HepG2 (cell line): ENCODE measurements at regions not wholly inside any gene's neighbourhood (a gene's known extent, or its start where the extent isn't known, plus 50 kb on each side); places are given as distances from the start of the nearest gene placed in this dataset.

Source experiments
- ATAC-seq: fragments of 200-7000 bp; cut with Tn5 transposase; 3 replicates; pipeline ENCODE4 v1.9.1; 2020; ENCODE audit warnings: mild to moderate bottlenecking, moderate library complexity
- BruUV-seq: library from RNA; stranded (reverse); fragments of 400-500 nt; replicated peaks from 2 replicates; lab custom pipeline; 2021; lab: Mats Ljungman, UMichigan
- CTCF ChIA-PET: fragments of 300-600 bp; formaldehyde crosslinking; extraction: SDS; loops from one replicate; lab custom pipeline; 2021; ENCODE audit warnings: low total read pairs, inconsistent platforms, low intra/inter-chr PET ratio; lab: Yijun Ruan, JAX
- POLR2A ChIA-PET: fragments of 350-600 bp; sonication (Branson Sonifier 250); formaldehyde crosslinking; loops from one replicate; lab custom pipeline; 2020; ENCODE audit warnings: antibody characterized with exemption, inconsistent platforms; lab: Yijun Ruan, JAX
- DNase-seq: peaks from one replicate; pipeline ENCODE4 v3.0.0-alpha.2; 2015; ENCODE audit warnings: low spot score
- FAIRE-seq: peaks from 3 replicates; lab custom pipeline; 2011; peaks lifted over from hg19 to GRCh38; lab: Jason Lieb, UNC
- H2AFZ ChIP-seq: one replicate; pipeline ENCODE4 v1.6.1; 2011; ENCODE audit warnings: low read length, inconsistent platforms
- H3K27ac ChIP-seq: fragments of 300-600 bp; 3 replicates; pipeline ENCODE4 v1.8.0; 2011; ENCODE audit warnings: mixed run types, mild to moderate bottlenecking, mixed read lengths, low read length, inconsistent platforms; ENCODE audit not compliant: insufficient read depth; ENCODE audit errors: extremely low read length
- H3K27me3 ChIP-seq, 2 experiments: fragments of 200-600 bp in 1 of 2; 2 replicates in 1 of 2; 3 replicates in 1 of 2; pipeline versions ENCODE4 v1.6.0 to v1.8.0; 2011; ENCODE audit warnings: low read length in 2 of 2, mild to moderate bottlenecking in 2 of 2, moderate library complexity in 2 of 2, inconsistent platforms in 1 of 2; ENCODE audit not compliant: insufficient read depth in 2 of 2, control insufficient read depth in 1 of 2
- H3K36me3 ChIP-seq, 2 experiments: fragments of 200-600 bp in 1 of 2; replicated peaks in 1 of 2; 2 replicates in 1 of 2; 3 replicates in 1 of 2; pipeline versions ENCODE4 v1.5.1 to v1.8.0; 2011; ENCODE audit warnings: low read length in 2 of 2, inconsistent platforms in 1 of 2; ENCODE audit not compliant: insufficient read depth in 2 of 2, control insufficient read depth in 1 of 2
- H3K4me1 ChIP-seq: 2 replicates; pipeline ENCODE4 v1.5.1; 2012; ENCODE audit warnings: low read length, inconsistent platforms; ENCODE audit not compliant: insufficient read depth
- H3K4me2 ChIP-seq: 2 replicates; pipeline ENCODE4 v1.6.0; 2011; ENCODE audit warnings: low read depth, low read length, inconsistent platforms
- H3K4me3 ChIP-seq, 3 experiments: fragments of 200-600 bp in 1 of 3; sonication (generic), shearing (Covaris generic) in 1 of 3; replicated peaks in 1 of 3; 2 replicates each; pipeline ENCODE4 v1.5.1; 2011 to 2016; ENCODE audit warnings: low read length in 3 of 3, inconsistent platforms in 2 of 3, low read depth in 2 of 3, mild to moderate bottlenecking in 2 of 3, control low read depth in 1 of 3, mixed read lengths in 1 of 3; ENCODE audit not compliant: insufficient read depth in 1 of 3
- H3K79me2 ChIP-seq: one replicate; pipeline ENCODE4 v1.6.1; 2011; ENCODE audit warnings: low read length, inconsistent platforms; ENCODE audit not compliant: insufficient read depth
- H3K9ac ChIP-seq: 2 replicates; pipeline ENCODE4 v1.6.0; 2011; ENCODE audit warnings: mild to moderate bottlenecking, low read depth, low read length, inconsistent platforms; ENCODE audit not compliant: insufficient read depth
- H3K9me3 ChIP-seq: 2 replicates; pipeline ENCODE4 v1.5.1; 2012; ENCODE audit warnings: mild to moderate bottlenecking, low read length
- H4K20me1 ChIP-seq: 2 replicates; pipeline ENCODE4 v1.6.0; 2011; ENCODE audit warnings: inconsistent platforms, mild to moderate bottlenecking, low read length, moderate library complexity; ENCODE audit not compliant: insufficient read depth
- ATM ChIP-seq: fragments of 450-650 bp; IDR thresholded peaks from 2 replicates; pipeline ENCODE4 v1.7.1; 2017; ENCODE audit warnings: mild to moderate bottlenecking, borderline replicate concordance
- IKZF4 ChIP-seq: sonication (generic); formaldehyde crosslinking; IDR thresholded peaks from 2 replicates; pipeline ENCODE4 v1.5.1; 2020; ENCODE audit warnings: borderline replicate concordance, mild to moderate bottlenecking, low read depth, missing genetic modification reagents; ENCODE audit errors: not compliant biosample characterization
- KLF15 ChIP-seq: sonication (generic); formaldehyde crosslinking; IDR thresholded peaks from 2 replicates; pipeline ENCODE4 v1.8.1; 2023; ENCODE audit warnings: borderline replicate concordance, mild to moderate bottlenecking, inconsistent platforms, missing genetic modification reagents, mixed read lengths
- MTA3 ChIP-seq: sonication (generic); formaldehyde crosslinking; IDR thresholded peaks from 2 replicates; pipeline ENCODE4 v1.4.0; 2020; ENCODE audit warnings: missing genetic modification reagents
- RXRA ChIP-seq: sonication (generic); formaldehyde crosslinking; IDR thresholded peaks from 2 replicates; pipeline ENCODE4 v1.5.1; 2020; ENCODE audit warnings: missing genetic modification reagents
- ZNF549 ChIP-seq: sonication (generic); formaldehyde crosslinking; IDR thresholded peaks from 2 replicates; pipeline ENCODE4 v1.5.0; 2020; ENCODE audit warnings: missing genetic modification reagents
- ZNF557 ChIP-seq: sonication (generic); formaldehyde crosslinking; IDR thresholded peaks from 2 replicates; pipeline ENCODE4 v1.4.0; 2020; ENCODE audit warnings: missing genetic modification reagents
- whole genome bisulfite sequencing: methylation state at CpG from one replicate; pipeline ENCODE4 v1.1.6; 2017; ENCODE audit warnings: low lambda C conversion rate; 5-methylcytosine and 5-hydroxymethylcytosine counted together
- in situ Hi-C: cut with HindIII; loops from 2 replicates; pipeline ENCODE4 v1.10.0; 2017; ENCODE audit warnings: low pct_unique_long_range_greater_than_20kb; ENCODE audit not compliant: extremely low pct_ligation_motif_present
- intact Hi-C: fragments of 100-400 bp; cut with micrococcal nuclease; formaldehyde crosslinking; loops from one replicate; pipeline ENCODE4 v1.10.0; 2022; ENCODE audit not compliant: unreplicated experiment
- TF ChIP-seq, protein P1 (sequence below): sonication (generic); formaldehyde crosslinking; IDR thresholded peaks from 2 replicates; pipeline ENCODE4 v1.9.0; 2021; ENCODE audit warnings: missing genetic modification reagents, borderline replicate concordance
- TF ChIP-seq, protein P2 (sequence below): sonication (generic); formaldehyde crosslinking; IDR thresholded peaks from 2 replicates; pipeline ENCODE4 v1.4.0; 2020; ENCODE audit warnings: mild to moderate bottlenecking, missing genetic modification reagents, borderline replicate concordance
- TF ChIP-seq, protein P3 (sequence below): IDR thresholded peaks from 2 replicates; pipeline ENCODE4 v1.6.1; 2018; ENCODE audit warnings: missing genetic modification reagents, mild to moderate bottlenecking, missing compliant biosample characterization
- TF ChIP-seq, protein P4 (sequence below): IDR thresholded peaks from 2 replicates; pipeline ENCODE4 v1.6.1; 2016
- TF ChIP-seq, protein P5 (sequence below): sonication (generic); formaldehyde crosslinking; IDR thresholded peaks from 2 replicates; pipeline ENCODE4 v1.5.1; 2020; ENCODE audit warnings: missing genetic modification reagents, mild to moderate bottlenecking, borderline replicate concordance
- TF ChIP-seq, protein P6 (sequence below): IDR thresholded peaks from 2 replicates; pipeline ENCODE4 v1.6.1; 2016; ENCODE audit warnings: low read depth, control low read depth

DNA sequence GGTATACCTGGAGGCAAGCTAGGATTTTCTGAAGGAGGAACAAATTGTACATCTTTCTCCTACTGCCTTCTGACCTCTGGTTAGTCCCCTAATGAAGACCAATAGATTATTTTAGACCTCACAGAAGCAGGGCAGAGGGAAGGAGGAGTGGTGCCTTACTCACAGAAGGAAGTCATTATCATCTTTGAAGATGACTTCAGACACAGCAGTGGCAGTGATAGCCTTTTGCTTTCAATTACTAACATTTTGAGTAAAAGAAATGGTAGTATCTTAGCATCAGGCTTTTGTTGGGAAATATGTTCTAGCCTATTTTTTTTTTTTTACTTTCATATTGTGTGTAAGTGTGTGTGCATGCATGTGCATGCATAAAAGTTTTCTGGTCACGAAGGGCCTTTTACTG lies 164.2 kb upstream of the PLN start:
- no TSS peak for BruUV-seq
- Histone ChIP-seq H4K20me1 (no peaks in the 10 kb centered on the region), H3K79me2 (no peaks in the 10 kb centered on the region), H3K9ac (no peak overlapping the region), H3K4me2 (no peak overlapping the region), H3K4me1 (no peaks in the 10 kb centered on the region), H3K9me3 (no peaks in the 10 kb centered on the region), H3K27me3 (no peaks in the 10 kb centered on the region), H3K4me3 (no peak overlapping the region), H3K36me3 (no peaks in the 10 kb centered on the region), H3K27ac (no peak overlapping the region), H2AFZ (no peak overlapping the region)
- CTCF ChIA-PET, result no interaction called here
- 7% methylated on average over 1 of the region's 1 CpG for WGBS
- no peak for FAIRE-seq
- no peak for DNase-seq
- in situ Hi-C loops, result no loop called here
- intact Hi-C loops, result no loop called here
- ATAC-seq, result no peak
- POLR2A ChIA-PET, result no interaction called here
- TF ChIP-seq MTA3 (CRISPR knock-in tag) (no peak), KLF15 (CRISPR knock-in tag) (no peak), ZNF549 (CRISPR knock-in tag) (no peak), IKZF4 (CRISPR knock-in tag) (no peak), RXRA (CRISPR knock-in tag) (no peak), ZNF557 (CRISPR knock-in tag) (no peak), ATM (no peak)
- TF ChIP-seq, protein P1, sequence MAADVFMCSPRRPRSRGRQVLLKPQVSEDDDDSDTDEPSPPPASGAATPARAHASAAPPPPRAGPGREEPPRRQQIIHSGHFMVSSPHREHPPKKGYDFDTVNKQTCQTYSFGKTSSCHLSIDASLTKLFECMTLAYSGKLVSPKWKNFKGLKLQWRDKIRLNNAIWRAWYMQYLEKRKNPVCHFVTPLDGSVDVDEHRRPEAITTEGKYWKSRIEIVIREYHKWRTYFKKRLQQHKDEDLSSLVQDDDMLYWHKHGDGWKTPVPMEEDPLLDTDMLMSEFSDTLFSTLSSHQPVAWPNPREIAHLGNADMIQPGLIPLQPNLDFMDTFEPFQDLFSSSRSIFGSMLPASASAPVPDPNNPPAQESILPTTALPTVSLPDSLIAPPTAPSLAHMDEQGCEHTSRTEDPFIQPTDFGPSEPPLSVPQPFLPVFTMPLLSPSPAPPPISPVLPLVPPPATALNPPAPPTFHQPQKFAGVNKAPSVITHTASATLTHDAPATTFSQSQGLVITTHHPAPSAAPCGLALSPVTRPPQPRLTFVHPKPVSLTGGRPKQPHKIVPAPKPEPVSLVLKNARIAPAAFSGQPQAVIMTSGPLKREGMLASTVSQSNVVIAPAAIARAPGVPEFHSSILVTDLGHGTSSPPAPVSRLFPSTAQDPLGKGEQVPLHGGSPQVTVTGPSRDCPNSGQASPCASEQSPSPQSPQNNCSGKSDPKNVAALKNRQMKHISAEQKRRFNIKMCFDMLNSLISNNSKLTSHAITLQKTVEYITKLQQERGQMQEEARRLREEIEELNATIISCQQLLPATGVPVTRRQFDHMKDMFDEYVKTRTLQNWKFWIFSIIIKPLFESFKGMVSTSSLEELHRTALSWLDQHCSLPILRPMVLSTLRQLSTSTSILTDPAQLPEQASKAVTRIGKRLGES (CRISPR knock-in tag), result no peak
- TF ChIP-seq, protein P2, sequence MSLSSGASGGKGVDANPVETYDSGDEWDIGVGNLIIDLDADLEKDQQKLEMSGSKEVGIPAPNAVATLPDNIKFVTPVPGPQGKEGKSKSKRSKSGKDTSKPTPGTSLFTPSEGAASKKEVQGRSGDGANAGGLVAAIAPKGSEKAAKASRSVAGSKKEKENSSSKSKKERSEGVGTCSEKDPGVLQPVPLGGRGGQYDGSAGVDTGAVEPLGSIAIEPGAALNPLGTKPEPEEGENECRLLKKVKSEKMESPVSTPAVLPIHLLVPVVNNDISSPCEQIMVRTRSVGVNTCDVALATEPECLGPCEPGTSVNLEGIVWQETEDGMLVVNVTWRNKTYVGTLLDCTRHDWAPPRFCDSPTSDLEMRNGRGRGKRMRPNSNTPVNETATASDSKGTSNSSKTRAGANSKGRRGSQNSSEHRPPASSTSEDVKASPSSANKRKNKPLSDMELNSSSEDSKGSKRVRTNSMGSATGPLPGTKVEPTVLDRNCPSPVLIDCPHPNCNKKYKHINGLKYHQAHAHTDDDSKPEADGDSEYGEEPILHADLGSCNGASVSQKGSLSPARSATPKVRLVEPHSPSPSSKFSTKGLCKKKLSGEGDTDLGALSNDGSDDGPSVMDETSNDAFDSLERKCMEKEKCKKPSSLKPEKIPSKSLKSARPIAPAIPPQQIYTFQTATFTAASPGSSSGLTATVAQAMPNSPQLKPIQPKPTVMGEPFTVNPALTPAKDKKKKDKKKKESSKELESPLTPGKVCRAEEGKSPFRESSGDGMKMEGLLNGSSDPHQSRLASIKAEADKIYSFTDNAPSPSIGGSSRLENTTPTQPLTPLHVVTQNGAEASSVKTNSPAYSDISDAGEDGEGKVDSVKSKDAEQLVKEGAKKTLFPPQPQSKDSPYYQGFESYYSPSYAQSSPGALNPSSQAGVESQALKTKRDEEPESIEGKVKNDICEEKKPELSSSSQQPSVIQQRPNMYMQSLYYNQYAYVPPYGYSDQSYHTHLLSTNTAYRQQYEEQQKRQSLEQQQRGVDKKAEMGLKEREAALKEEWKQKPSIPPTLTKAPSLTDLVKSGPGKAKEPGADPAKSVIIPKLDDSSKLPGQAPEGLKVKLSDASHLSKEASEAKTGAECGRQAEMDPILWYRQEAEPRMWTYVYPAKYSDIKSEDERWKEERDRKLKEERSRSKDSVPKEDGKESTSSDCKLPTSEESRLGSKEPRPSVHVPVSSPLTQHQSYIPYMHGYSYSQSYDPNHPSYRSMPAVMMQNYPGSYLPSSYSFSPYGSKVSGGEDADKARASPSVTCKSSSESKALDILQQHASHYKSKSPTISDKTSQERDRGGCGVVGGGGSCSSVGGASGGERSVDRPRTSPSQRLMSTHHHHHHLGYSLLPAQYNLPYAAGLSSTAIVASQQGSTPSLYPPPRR (CRISPR knock-in tag), result no peak
- TF ChIP-seq, protein P3, sequence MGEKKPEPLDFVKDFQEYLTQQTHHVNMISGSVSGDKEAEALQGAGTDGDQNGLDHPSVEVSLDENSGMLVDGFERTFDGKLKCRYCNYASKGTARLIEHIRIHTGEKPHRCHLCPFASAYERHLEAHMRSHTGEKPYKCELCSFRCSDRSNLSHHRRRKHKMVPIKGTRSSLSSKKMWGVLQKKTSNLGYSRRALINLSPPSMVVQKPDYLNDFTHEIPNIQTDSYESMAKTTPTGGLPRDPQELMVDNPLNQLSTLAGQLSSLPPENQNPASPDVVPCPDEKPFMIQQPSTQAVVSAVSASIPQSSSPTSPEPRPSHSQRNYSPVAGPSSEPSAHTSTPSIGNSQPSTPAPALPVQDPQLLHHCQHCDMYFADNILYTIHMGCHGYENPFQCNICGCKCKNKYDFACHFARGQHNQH (CRISPR knock-in tag), result no peak
- TF ChIP-seq, protein P4, sequence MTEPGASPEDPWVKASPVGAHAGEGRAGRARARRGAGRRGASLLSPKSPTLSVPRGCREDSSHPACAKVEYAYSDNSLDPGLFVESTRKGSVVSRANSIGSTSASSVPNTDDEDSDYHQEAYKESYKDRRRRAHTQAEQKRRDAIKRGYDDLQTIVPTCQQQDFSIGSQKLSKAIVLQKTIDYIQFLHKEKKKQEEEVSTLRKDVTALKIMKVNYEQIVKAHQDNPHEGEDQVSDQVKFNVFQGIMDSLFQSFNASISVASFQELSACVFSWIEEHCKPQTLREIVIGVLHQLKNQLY (CRISPR knock-in tag), result no peak
- TF ChIP-seq, protein P5, sequence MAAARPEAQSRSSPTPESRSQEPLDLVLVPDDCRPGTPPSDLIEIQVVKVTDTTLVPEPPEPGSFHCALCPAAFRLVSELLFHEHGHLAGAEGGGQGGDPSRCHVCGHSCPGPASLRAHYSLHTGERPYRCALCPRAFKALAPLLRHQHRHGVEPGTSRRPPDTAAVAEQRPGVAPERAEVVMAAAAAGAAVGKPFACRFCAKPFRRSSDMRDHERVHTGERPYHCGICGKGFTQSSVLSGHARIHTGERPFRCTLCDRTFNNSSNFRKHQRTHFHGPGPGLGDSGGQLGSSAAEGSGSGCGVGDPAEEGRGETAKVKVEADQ, result no peak
- TF ChIP-seq, protein P6, sequence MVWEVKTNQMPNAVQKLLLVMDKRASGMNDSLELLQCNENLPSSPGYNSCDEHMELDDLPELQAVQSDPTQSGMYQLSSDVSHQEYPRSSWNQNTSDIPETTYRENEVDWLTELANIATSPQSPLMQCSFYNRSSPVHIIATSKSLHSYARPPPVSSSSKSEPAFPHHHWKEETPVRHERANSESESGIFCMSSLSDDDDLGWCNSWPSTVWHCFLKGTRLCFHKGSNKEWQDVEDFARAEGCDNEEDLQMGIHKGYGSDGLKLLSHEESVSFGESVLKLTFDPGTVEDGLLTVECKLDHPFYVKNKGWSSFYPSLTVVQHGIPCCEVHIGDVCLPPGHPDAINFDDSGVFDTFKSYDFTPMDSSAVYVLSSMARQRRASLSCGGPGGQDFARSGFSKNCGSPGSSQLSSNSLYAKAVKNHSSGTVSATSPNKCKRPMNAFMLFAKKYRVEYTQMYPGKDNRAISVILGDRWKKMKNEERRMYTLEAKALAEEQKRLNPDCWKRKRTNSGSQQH (CRISPR knock-in tag), result no peak
